Panc1 (cell line): ENCODE measurements at regions not wholly inside any gene's neighbourhood (a gene's known extent, or its start where the extent isn't known, plus 50 kb on each side); places are given as distances from the start of the nearest gene placed in this dataset.

ENCODE experiments used
- ATAC-seq: fragments of 200-7000 bp; cut with Tn5 transposase; 2 replicates; pipeline ENCODE4 v1.9.1; 2020; ENCODE audit warnings: mild to moderate bottlenecking, moderate library complexity
- BruUV-seq: library from RNA; stranded (reverse); fragments of 400-500 nt; replicated peaks from 2 replicates; lab custom pipeline; 2021; lab: Mats Ljungman, UMichigan
- CTCF ChIA-PET: fragments of 300-600 bp; sonication (Branson Sonifier 250); formaldehyde crosslinking; loops from one replicate; lab custom pipeline; 2022; ENCODE audit warnings: antibody characterized with exemption; lab: Charles Lee
- POLR2A ChIA-PET: fragments of 300-600 bp; sonication (Branson Sonifier 250); formaldehyde crosslinking; loops from one replicate; lab custom pipeline; 2022; ENCODE audit warnings: antibody characterized with exemption; lab: Charles Lee
- DNase-seq: peaks from one replicate; pipeline ENCODE4 v3.0.0-alpha.2; 2010; ENCODE audit warnings: low read depth, low spot score
- H3K27ac ChIP-seq: 2 replicates; pipeline ENCODE4 v1.5.1; 2011; ENCODE audit warnings: mild to moderate bottlenecking, low read length, inconsistent platforms
- H3K27me3 ChIP-seq: fragments of 200-500 bp; sonication (Bioruptor generic); 2 replicates; pipeline ENCODE4 v1.6.0; 2014; ENCODE audit warnings: low read length, inconsistent platforms; ENCODE audit not compliant: control insufficient read depth, insufficient read depth
- H3K36me3 ChIP-seq: fragments of 200-500 bp; sonication (Bioruptor generic); 2 replicates; pipeline ENCODE4 v1.5.1; 2014; ENCODE audit warnings: inconsistent platforms, mild to moderate bottlenecking, low read length, moderate library complexity; ENCODE audit not compliant: control insufficient read depth, insufficient read depth
- H3K4me1 ChIP-seq: 2 replicates; pipeline ENCODE4 v1.5.1; 2011; ENCODE audit warnings: inconsistent platforms, mild to moderate bottlenecking, low read length, moderate library complexity; ENCODE audit not compliant: control insufficient read depth, insufficient read depth
- H3K4me3 ChIP-seq, 2 experiments: 2 replicates each; pipeline ENCODE4 v1.5.1; 2011 to 2012; ENCODE audit warnings: low read depth in 2 of 2, low read length in 2 of 2, mild to moderate bottlenecking in 2 of 2, inconsistent platforms in 1 of 2, moderate library complexity in 1 of 2
- H3K9me3 ChIP-seq: fragments of 200-500 bp; sonication (Bioruptor generic); 2 replicates; pipeline ENCODE4 v1.5.1; 2014; ENCODE audit warnings: low read depth, mild to moderate bottlenecking, inconsistent platforms, low read length, moderate library complexity; ENCODE audit not compliant: control insufficient read depth, insufficient read depth
- POLR2AphosphoS5 ChIP-seq: IDR thresholded peaks from 2 replicates; pipeline ENCODE4 v1.6.1; 2012; ENCODE audit warnings: mild to moderate bottlenecking, low read depth, low read length, moderate library complexity
- SIN3A ChIP-seq: IDR thresholded peaks from 2 replicates; pipeline ENCODE4 v1.6.1; 2012; ENCODE audit warnings: low read depth, mild to moderate bottlenecking, low read length, moderate library complexity, borderline replicate concordance; ENCODE audit not compliant: insufficient read depth
- TCF7L2 ChIP-seq: IDR thresholded peaks from 2 replicates; pipeline ENCODE4 v1.6.1; 2011; ENCODE audit warnings: mild to moderate bottlenecking, low read depth, low read length, inconsistent platforms
- in situ Hi-C: cut with HindIII; loops from 2 replicates; pipeline ENCODE4 v1.10.0; 2016; ENCODE audit warnings: low sequenced_read_pairs, low pct_unique_long_range_greater_than_20kb
- intact Hi-C: fragments of 100-400 bp; cut with micrococcal nuclease; formaldehyde crosslinking; loops from one replicate; pipeline ENCODE4 v1.10.0; 2022; ENCODE audit not compliant: unreplicated experiment
- TF ChIP-seq, protein P1 (sequence below), 2 experiments: IDR thresholded peaks; 2 replicates each; pipeline ENCODE4 v1.6.1; 2011 to 2012; ENCODE audit warnings: low read depth in 2 of 2, control low read depth in 1 of 2, low read length in 1 of 2, mild to moderate bottlenecking in 1 of 2, moderate library complexity in 1 of 2; ENCODE audit not compliant: insufficient read depth in 1 of 2
- TF ChIP-seq, protein P2 (sequence below): fragments of 450-650 bp; IDR thresholded peaks from 2 replicates; pipeline ENCODE4 v1.5.1; 2017; ENCODE audit warnings: mild to moderate bottlenecking

DNA sequence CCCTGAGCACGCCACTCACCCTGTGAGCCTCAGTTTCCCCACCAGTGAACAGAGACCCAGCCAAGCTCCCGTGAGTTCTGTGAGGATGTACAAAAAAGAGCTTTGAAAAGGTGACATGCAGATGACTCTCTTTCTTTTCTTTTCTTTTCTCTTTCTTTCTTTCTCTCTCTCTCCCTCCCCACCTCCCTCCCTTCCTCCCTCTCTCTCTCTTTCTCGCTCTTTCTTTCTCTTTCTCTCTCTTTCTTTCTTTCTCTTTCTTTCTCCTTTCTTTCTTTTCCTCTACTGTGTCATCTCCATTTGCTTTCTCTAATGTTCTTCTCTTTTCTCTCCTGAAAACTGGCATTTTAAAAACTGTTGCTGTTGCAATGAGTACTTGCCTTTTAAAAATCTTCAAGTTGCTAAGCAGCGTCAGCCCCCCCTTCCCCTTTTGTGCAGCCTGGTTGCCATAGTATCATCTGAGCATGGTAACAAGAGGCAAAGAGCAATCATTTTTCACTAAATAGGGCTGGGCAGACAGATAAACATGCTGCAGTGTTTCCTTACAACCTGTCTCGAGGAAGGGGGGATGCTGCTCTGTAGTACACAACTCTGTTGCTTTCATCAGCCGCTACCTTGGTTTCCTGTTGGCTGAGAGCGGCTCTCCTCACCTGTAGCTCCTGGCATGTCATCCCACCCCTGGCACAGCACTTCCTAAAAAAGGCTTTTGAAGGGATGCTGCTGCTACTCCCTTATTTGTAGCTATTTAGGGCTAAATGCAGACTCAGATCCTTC is 108.7 kb upstream of the MBNL2 start:
- Histone ChIP-seq H3K36me3 (no peaks in the 10 kb centered on the region), H3K4me1 (peaks cover 85% of the 10 kb centered on the region), H3K4me3 (0 out of 4 replicates have a peak overlapping the region, but pooled peaks of 1 of the 2 experiments have one; percentile 0), H3K9me3 (no peaks in the 10 kb centered on the region), H3K27me3 (no peaks in the 10 kb centered on the region), H3K27ac (peak overlapping the region; percentile 98)
- ATAC-seq (no peak), DNase-seq (no peak)
- intact Hi-C loops (loop anchor here (10.0 kb wide), 1 partner anchor 241 kb away; no protein-coding TSS in a partner anchor), in situ Hi-C loops (no loop called here)
- ChIA-PET CTCF (no interaction called here), POLR2A (interaction anchor here (0.7 to 1.5 kb wide), 5 partner anchors 22 to 186 kb away, joined by 3 to 9 read pairs (median 5); no protein-coding TSS in a partner anchor)
- no peak for TF ChIP-seq SIN3A
- TF ChIP-seq POLR2AphosphoS5, result no peak
- TF ChIP-seq, protein P1, sequence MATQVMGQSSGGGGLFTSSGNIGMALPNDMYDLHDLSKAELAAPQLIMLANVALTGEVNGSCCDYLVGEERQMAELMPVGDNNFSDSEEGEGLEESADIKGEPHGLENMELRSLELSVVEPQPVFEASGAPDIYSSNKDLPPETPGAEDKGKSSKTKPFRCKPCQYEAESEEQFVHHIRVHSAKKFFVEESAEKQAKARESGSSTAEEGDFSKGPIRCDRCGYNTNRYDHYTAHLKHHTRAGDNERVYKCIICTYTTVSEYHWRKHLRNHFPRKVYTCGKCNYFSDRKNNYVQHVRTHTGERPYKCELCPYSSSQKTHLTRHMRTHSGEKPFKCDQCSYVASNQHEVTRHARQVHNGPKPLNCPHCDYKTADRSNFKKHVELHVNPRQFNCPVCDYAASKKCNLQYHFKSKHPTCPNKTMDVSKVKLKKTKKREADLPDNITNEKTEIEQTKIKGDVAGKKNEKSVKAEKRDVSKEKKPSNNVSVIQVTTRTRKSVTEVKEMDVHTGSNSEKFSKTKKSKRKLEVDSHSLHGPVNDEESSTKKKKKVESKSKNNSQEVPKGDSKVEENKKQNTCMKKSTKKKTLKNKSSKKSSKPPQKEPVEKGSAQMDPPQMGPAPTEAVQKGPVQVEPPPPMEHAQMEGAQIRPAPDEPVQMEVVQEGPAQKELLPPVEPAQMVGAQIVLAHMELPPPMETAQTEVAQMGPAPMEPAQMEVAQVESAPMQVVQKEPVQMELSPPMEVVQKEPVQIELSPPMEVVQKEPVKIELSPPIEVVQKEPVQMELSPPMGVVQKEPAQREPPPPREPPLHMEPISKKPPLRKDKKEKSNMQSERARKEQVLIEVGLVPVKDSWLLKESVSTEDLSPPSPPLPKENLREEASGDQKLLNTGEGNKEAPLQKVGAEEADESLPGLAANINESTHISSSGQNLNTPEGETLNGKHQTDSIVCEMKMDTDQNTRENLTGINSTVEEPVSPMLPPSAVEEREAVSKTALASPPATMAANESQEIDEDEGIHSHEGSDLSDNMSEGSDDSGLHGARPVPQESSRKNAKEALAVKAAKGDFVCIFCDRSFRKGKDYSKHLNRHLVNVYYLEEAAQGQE (IDR thresholded peaks at IDR 0.05; ENCODE audit: insufficient read depth in 1 of 2, low read depth in 2 of 2, low read length in 1 of 2), result no peak
- TF ChIP-seq, protein P2, sequence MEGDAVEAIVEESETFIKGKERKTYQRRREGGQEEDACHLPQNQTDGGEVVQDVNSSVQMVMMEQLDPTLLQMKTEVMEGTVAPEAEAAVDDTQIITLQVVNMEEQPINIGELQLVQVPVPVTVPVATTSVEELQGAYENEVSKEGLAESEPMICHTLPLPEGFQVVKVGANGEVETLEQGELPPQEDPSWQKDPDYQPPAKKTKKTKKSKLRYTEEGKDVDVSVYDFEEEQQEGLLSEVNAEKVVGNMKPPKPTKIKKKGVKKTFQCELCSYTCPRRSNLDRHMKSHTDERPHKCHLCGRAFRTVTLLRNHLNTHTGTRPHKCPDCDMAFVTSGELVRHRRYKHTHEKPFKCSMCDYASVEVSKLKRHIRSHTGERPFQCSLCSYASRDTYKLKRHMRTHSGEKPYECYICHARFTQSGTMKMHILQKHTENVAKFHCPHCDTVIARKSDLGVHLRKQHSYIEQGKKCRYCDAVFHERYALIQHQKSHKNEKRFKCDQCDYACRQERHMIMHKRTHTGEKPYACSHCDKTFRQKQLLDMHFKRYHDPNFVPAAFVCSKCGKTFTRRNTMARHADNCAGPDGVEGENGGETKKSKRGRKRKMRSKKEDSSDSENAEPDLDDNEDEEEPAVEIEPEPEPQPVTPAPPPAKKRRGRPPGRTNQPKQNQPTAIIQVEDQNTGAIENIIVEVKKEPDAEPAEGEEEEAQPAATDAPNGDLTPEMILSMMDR, result no peak
- peak; percentile 82 for TF ChIP-seq TCF7L2
- BruUV-seq, result no TSS peak

DNA sequence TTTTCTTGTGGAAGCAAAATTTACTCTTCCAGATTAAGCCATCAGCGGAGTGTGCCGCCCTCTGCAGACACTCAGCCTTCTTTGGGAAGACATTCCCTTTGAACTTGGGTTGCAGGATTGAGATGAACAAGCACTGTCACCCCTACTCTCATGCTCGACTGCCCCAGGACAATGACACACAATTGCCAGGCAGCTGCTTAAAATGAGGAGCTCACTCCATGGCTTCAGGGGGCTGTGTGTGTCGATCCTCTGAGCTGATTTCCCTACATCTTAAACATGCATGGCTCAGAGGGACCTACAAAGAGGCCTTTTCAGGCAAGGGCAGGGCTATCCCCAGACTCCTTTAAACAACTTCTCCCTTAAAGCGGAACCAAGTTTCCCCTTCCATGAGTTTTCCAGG is 107.5 kb upstream of the MBNL2 start:
- CTCF ChIA-PET, result interaction anchor here (0.5 kb wide), 1 partner anchor 147 kb away, joined by 8 read pairs; no protein-coding TSS in a partner anchor

More for the DNA sequence above, 107.5 kb upstream of the MBNL2 start:
- no peak for TF ChIP-seq POLR2AphosphoS5
- no peak for TF ChIP-seq TCF7L2
- TF ChIP-seq, protein P2, result no peak
- no peak for TF ChIP-seq SIN3A
- TF ChIP-seq, protein P1 (IDR thresholded peaks at IDR 0.05; ENCODE audit: insufficient read depth in 1 of 2, low read depth in 2 of 2, low read length in 1 of 2), result no peak
- DNase-seq, result no peak
- H3K36me3 ChIP-seq, result no peaks in the 10 kb centered on the region
- H3K27ac ChIP-seq, result peak overlapping the region; percentile 98
- in situ Hi-C loops (no loop called here), intact Hi-C loops (loop anchor here (10.0 kb wide), 1 partner anchor 240 kb away; no protein-coding TSS in a partner anchor)
- H3K4me3 ChIP-seq, result peak overlapping the region; percentile 6 to 36
- no TSS peak for BruUV-seq
- H3K9me3 ChIP-seq, result no peaks in the 10 kb centered on the region
- POLR2A ChIA-PET, result interaction anchor here (1.0 to 1.5 kb wide), 2 partner anchors 108 to 110 kb away, joined by 3 to 4 read pairs; no protein-coding TSS in a partner anchor
- H3K4me1 ChIP-seq, result peaks cover 74% of the 10 kb centered on the region
- no peak; the same call in 1 of the 2 replicates for ATAC-seq
- H3K27me3 ChIP-seq, result no peaks in the 10 kb centered on the region
